ENCODE measurements at regions not wholly inside any gene's neighbourhood (a gene's known extent, or its start where the extent isn't known, plus 50 kb on each side); places are given as distances from the start of the nearest gene placed in this dataset.

DNA sequence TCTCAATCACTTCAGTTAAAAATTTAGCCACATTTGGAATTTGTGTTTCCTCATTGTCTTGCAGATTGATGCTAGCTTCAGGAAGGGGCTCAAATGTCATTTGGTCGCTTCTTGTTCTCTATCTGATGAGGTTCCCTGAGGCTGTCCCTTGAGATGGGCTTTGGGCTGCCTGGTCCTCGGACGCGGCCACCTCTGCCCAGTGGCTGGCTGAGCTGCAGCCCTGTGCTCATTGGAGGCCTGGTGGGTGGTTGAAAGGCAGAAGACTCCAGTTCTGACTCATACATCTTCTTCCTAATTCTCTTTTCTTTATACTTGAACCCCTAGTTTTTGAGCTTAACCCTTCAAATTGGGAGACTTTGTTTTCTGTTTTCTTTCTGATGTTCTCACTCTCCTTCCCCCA, 78.8 kb upstream of the NTRK2 start:
- DNase-seq (ENCODE audit: low read depth in 1 of 2, low spot score in 2 of 2) (no peak), FAIRE-seq (no peak)
- Histone ChIP-seq H3K79me2 (ENCODE audit: control insufficient read depth in 1 of 2, insufficient read depth in 2 of 2, low read length in 2 of 2) (no peaks in the 10 kb centered on the region), H4K20me1 (replicated peaks in 1 of 2; ENCODE audit: control insufficient read depth in 1 of 2, insufficient read depth in 2 of 2, low read length in 2 of 2) (no peaks in the 10 kb centered on the region), H2AK5ac (ENCODE audit: low read depth, low read length) (no peak overlapping the region), H3K9ac (replicated peaks in 1 of 4; ENCODE audit: extremely low read depth in 1 of 4, low read depth in 3 of 4, low read length in 3 of 4) (no peak overlapping the region), H4K8ac (ENCODE audit: extremely low read depth, insufficient read depth, low read length) (no peak overlapping the region), H3K4ac (replicated peaks; ENCODE audit: insufficient read length, low read depth, low read length) (no peak overlapping the region), H4K91ac (replicated peaks; ENCODE audit: insufficient read length, low read length) (no peak overlapping the region), H3K9me3 (ENCODE audit: insufficient read depth in 2 of 2, low read depth in 1 of 2, low read length in 1 of 2) (no peaks in the 10 kb centered on the region), H3K4me3 (ENCODE audit: extremely low read depth in 1 of 4, insufficient read depth in 2 of 4, low read depth in 3 of 4, low read length in 4 of 4) (no peak overlapping the region), H3K4me2 (ENCODE audit: insufficient read depth in 1 of 2, low read depth in 2 of 2, low read length in 2 of 2) (no peak overlapping the region), H3K23me2 (ENCODE audit: low read depth, low read length) (no peaks in the 10 kb centered on the region), H2BK20ac (ENCODE audit: low read length) (no peak overlapping the region), H2BK15ac (ENCODE audit: low read length) (no peak overlapping the region), H3K27me3 (replicated peaks in 1 of 4; ENCODE audit: control insufficient read depth in 3 of 4, extremely low read depth in 1 of 4, insufficient read depth in 3 of 4, low read length in 3 of 4) (no peaks in the 10 kb centered on the region), H3K4me1 (replicated peaks in 1 of 4; ENCODE audit: control insufficient read depth in 3 of 4, insufficient read depth in 4 of 4, low read length in 3 of 4) (no peaks in the 10 kb centered on the region; a peak in 1 of 7 replicates), H3K36me3 (ENCODE audit: control insufficient read depth in 2 of 4, insufficient read depth in 4 of 4, low read length in 3 of 4) (no peaks in the 10 kb centered on the region), H2BK12ac (ENCODE audit: low read depth, low read length) (no peak overlapping the region), H3K18ac (ENCODE audit: extremely low read depth, low read length) (no peak overlapping the region), H2BK5ac (ENCODE audit: low read depth, low read length) (no peak overlapping the region), H3K14ac (ENCODE audit: insufficient read length) (no peak overlapping the region), H3K23ac (ENCODE audit: insufficient read length) (no peak overlapping the region), H4K5ac (ENCODE audit: insufficient read length, low read depth, low read length) (no peak overlapping the region), H2AFZ (ENCODE audit: low read length) (no peak overlapping the region), H2BK120ac (replicated peaks; ENCODE audit: low read depth, low read length) (no peak overlapping the region), H3K79me1 (ENCODE audit: low read depth, low read length) (no peaks in the 10 kb centered on the region), H3K27ac (ENCODE audit: low read depth, low read length) (no peak overlapping the region), H3K56ac (replicated peaks; ENCODE audit: insufficient read length, low read depth, low read length) (no peak overlapping the region)
- ChIA-PET CTCF (ENCODE audit: partially characterized antibody) (no interaction called here), POLR2A (ENCODE audit: partially characterized antibody) (no interaction called here)
- 94% methylated on average over 4 of the region's 4 CpGs; no CpG with 5 or more reads in 1 of the 2 experiments for WGBS, 2 experiments (ENCODE audit: extremely low coverage in 1 of 2, insufficient coverage in 1 of 2, insufficient read length in 1 of 2, insufficient replicate concordance in 2 of 2, low coverage in 1 of 2, low lambda C conversion rate in 2 of 2, missing lambda C conversion rate in 1 of 2)
- TF ChIP-seq YY1 (IDR thresholded peaks at IDR 0.05; ENCODE audit: low read depth, low read length) (no peak), RAD21 (IDR thresholded peaks at IDR 0.05 in 1 of 2, conservative IDR thresholded peaks at IDR 0.05 in 1 of 2; ENCODE audit: low read depth in 2 of 2, low read length in 2 of 2) (no peak), SRF (IDR thresholded peaks at IDR 0.05; ENCODE audit: low read depth, low read length) (no peak), GTF2F1 (IDR thresholded peaks at IDR 0.05; ENCODE audit: borderline replicate concordance, low read depth, low read length) (no peak), BRCA1 (IDR thresholded peaks at IDR 0.05; ENCODE audit: low read depth, low read length) (no peak), TEAD4 (IDR thresholded peaks at IDR 0.05; ENCODE audit: low read depth, low read length) (no peak), POLR2A (IDR thresholded peaks at IDR 0.05; ENCODE audit: control extremely low read depth in 1 of 2, low read depth in 2 of 2, low read length in 2 of 2) (no peak), PHF8 (conservative IDR thresholded peaks at IDR 0.05; ENCODE audit: low read depth, low read length) (no peak), NANOG (IDR thresholded peaks at IDR 0.05; ENCODE audit: insufficient read depth, low read depth, low read length, poor library complexity, severe bottlenecking) (no peak), TAF7 (optimal IDR thresholded peaks at IDR 0.05; ENCODE audit: borderline replicate concordance, low read depth, low read length) (no peak)
- TF ChIP-seq, protein P1, sequence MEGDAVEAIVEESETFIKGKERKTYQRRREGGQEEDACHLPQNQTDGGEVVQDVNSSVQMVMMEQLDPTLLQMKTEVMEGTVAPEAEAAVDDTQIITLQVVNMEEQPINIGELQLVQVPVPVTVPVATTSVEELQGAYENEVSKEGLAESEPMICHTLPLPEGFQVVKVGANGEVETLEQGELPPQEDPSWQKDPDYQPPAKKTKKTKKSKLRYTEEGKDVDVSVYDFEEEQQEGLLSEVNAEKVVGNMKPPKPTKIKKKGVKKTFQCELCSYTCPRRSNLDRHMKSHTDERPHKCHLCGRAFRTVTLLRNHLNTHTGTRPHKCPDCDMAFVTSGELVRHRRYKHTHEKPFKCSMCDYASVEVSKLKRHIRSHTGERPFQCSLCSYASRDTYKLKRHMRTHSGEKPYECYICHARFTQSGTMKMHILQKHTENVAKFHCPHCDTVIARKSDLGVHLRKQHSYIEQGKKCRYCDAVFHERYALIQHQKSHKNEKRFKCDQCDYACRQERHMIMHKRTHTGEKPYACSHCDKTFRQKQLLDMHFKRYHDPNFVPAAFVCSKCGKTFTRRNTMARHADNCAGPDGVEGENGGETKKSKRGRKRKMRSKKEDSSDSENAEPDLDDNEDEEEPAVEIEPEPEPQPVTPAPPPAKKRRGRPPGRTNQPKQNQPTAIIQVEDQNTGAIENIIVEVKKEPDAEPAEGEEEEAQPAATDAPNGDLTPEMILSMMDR (IDR thresholded peaks at IDR 0.05; ENCODE audit: control extremely low read depth in 1 of 3, insufficient read depth in 1 of 3, low read depth in 1 of 3, low read length in 3 of 3): no peak
- TF ChIP-seq, protein P2, sequence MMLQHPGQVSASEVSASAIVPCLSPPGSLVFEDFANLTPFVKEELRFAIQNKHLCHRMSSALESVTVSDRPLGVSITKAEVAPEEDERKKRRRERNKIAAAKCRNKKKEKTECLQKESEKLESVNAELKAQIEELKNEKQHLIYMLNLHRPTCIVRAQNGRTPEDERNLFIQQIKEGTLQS (IDR thresholded peaks at IDR 0.05; ENCODE audit: insufficient read depth, low read depth, low read length): no peak

All from H1 (cell line).